ENCODE measurements at regions not wholly inside any gene's neighbourhood (a gene's known extent, or its start where the extent isn't known, plus 50 kb on each side); places are given as distances from the start of the nearest gene placed in this dataset.
"Not testable (repeated sequence)": the region's sequence is repeated elsewhere in the genome, so short reads cannot be mapped to it uniquely, and the experiment has no call there.

DNA sequence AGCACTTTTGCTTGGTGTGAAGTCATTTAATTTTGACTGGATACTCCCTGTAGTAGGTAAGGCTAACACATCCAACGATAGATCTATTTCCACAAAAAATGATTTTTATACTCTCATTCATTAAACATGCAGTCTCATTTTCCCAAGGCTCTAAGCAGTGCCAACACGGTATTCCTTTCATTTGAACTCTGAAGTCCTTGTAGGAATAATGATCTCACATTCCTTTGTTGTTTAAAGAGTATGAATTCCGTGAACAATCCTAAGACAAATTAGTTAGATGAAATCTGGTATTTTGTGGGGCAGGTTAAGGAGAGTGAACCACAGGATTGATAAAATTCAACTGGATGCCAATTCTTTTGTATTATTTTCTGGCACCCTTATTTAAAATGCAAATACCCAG, 66.6 kb downstream of the LACC1 start:
- Histone ChIP-seq H3K4me1 (ENCODE audit: control insufficient read depth in 2 of 3, insufficient read depth in 2 of 3, low read depth in 1 of 3, low read length in 3 of 3) (no peaks in the 10 kb centered on the region), H3K36me3 (ENCODE audit: control insufficient read depth in 2 of 3, insufficient read depth in 3 of 3, low read length in 3 of 3) (no peaks in the 10 kb centered on the region), H3K9ac (ENCODE audit: low read length in 3 of 3) (no peak overlapping the region), H3K27me3 (ENCODE audit: control insufficient read depth, insufficient read depth, low read length) (no peaks in the 10 kb centered on the region), H3K27ac (ENCODE audit: low read depth in 2 of 2, low read length in 2 of 2) (no peak overlapping the region), H3K4me3 (ENCODE audit: low read length in 3 of 3) (no peak overlapping the region), H3K9me3 (ENCODE audit: control insufficient read depth in 2 of 3, insufficient read depth in 1 of 3, low read length in 3 of 3) (peaks cover 0 to 9% (median 0%) of the 10 kb centered on the region in 3 donors)
- intact Hi-C loops (cut with DNase I) = no loop called here
- DNase-seq (no peak), FAIRE-seq (no peak)
- TF ChIP-seq, protein P1, sequence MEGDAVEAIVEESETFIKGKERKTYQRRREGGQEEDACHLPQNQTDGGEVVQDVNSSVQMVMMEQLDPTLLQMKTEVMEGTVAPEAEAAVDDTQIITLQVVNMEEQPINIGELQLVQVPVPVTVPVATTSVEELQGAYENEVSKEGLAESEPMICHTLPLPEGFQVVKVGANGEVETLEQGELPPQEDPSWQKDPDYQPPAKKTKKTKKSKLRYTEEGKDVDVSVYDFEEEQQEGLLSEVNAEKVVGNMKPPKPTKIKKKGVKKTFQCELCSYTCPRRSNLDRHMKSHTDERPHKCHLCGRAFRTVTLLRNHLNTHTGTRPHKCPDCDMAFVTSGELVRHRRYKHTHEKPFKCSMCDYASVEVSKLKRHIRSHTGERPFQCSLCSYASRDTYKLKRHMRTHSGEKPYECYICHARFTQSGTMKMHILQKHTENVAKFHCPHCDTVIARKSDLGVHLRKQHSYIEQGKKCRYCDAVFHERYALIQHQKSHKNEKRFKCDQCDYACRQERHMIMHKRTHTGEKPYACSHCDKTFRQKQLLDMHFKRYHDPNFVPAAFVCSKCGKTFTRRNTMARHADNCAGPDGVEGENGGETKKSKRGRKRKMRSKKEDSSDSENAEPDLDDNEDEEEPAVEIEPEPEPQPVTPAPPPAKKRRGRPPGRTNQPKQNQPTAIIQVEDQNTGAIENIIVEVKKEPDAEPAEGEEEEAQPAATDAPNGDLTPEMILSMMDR (IDR thresholded peaks at IDR 0.05; ENCODE audit: borderline replicate concordance, extremely low read depth, insufficient read depth) = no peak

DNA sequence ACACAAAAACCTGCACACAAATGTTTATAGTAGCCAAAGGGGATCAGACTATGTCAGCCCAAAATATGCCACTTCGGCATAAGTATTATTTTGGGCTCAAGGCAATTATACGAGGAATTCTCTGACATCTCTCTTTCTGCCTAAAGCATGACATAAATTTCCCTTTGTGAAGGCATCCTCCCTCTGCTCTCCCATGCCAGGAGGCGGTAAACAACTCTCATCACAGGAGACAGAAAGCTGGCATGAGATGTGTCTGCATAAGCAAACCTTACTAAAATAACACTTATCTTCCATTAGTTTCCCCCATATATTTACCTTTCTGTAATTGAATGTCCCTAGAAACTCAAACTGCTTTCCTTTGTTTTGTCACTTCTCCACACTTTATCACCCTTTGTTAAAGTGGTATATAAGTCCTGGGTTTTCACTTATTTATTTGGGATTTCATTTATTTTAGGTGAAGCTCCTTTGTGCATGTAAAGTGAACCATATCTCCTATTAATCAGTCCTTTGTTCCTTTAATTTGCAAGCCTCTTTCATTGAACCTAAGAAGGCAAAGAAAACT, 68.3 kb downstream of the LACC1 start:
- Histone ChIP-seq H3K27ac (ENCODE audit: low read depth in 2 of 2, low read length in 2 of 2) (no peak overlapping the region), H3K9ac (ENCODE audit: low read length in 3 of 3) (no peak overlapping the region), H3K4me3 (ENCODE audit: low read length in 3 of 3) (no peak overlapping the region), H3K36me3 (ENCODE audit: control insufficient read depth in 2 of 3, insufficient read depth in 3 of 3, low read length in 3 of 3) (no peaks in the 10 kb centered on the region), H3K9me3 (ENCODE audit: control insufficient read depth in 2 of 3, insufficient read depth in 1 of 3, low read length in 3 of 3) (peaks cover 0 to 9% (median 0%) of the 10 kb centered on the region in 3 donors), H3K27me3 (ENCODE audit: control insufficient read depth, insufficient read depth, low read length) (no peaks in the 10 kb centered on the region), H3K4me1 (ENCODE audit: control insufficient read depth in 2 of 3, insufficient read depth in 2 of 3, low read depth in 1 of 3, low read length in 3 of 3) (no peaks in the 10 kb centered on the region)
- intact Hi-C loops (cut with DNase I) = no loop called here
- no peak for DNase-seq
- TF ChIP-seq, protein P1 (IDR thresholded peaks at IDR 0.05; ENCODE audit: borderline replicate concordance, extremely low read depth, insufficient read depth) = no peak
- no peak for FAIRE-seq

DNA sequence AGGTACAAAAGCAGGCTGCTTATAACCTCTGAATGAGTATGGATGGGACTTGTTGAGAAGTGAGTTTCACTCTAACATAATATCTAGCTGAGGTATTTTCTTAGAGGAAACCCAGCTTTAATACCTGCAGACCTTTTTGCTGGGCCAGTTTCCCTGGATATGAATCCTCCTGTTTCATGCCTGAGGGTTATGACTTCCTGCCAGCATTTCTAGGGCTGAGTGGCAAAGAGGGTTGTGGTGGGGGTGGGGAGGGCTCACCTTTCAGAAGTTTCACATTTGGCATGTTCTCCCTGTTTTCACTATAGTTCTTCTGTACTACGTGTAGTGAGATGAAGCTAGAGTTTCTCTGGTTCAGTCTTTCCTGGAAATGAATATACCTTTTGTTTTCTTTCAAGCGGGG, 73.7 kb downstream of the LACC1 start:
- Histone ChIP-seq H3K4me3 (ENCODE audit: low read length in 3 of 3) (no peak overlapping the region), H3K9ac (ENCODE audit: low read length in 3 of 3) (no peak overlapping the region), H3K27me3 (ENCODE audit: control insufficient read depth, insufficient read depth, low read length) (no peaks in the 10 kb centered on the region), H3K27ac (ENCODE audit: low read depth in 2 of 2, low read length in 2 of 2) (no peak overlapping the region), H3K36me3 (ENCODE audit: control insufficient read depth in 2 of 3, insufficient read depth in 3 of 3, low read length in 3 of 3) (no peaks in the 10 kb centered on the region), H3K9me3 (ENCODE audit: control insufficient read depth in 2 of 3, insufficient read depth in 1 of 3, low read length in 3 of 3) (peaks cover 0 to under 1% (median 0%) of the 10 kb centered on the region in 3 donors), H3K4me1 (ENCODE audit: control insufficient read depth in 2 of 3, insufficient read depth in 2 of 3, low read depth in 1 of 3, low read length in 3 of 3) (no peaks in the 10 kb centered on the region)
- intact Hi-C loops (cut with DNase I) = no loop called here
- FAIRE-seq = no peak
- DNase-seq = no peak
- TF ChIP-seq, protein P1 (IDR thresholded peaks at IDR 0.05; ENCODE audit: borderline replicate concordance, extremely low read depth, insufficient read depth) = no peak

DNA sequence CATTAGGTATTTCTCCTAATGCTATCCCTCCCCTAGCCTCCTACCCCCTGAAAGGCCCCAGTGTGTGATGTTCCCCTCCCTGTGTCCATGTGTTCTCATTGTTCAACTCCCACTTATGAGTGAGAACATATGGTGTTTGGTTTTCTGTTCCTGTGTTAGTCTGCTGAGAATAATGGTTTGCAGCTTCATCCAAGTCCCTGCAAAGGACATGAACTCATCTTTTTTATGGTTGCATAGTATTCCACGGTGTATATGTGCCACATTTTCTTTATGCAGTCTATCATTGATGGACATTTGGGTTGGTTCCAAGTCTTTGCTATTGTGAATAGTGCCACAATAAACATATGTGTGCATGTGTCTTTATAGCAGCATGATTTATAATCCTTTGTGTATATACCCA, 77.3 kb downstream of the LACC1 start:
- intact Hi-C loops (cut with DNase I); H3K9ac ChIP-seq (ENCODE audit: low read length in 3 of 3); H3K9me3 ChIP-seq (ENCODE audit: control insufficient read depth in 2 of 3, insufficient read depth in 1 of 3, low read length in 3 of 3); H3K36me3 ChIP-seq (ENCODE audit: control insufficient read depth in 2 of 3, insufficient read depth in 3 of 3, low read length in 3 of 3); H3K4me1 ChIP-seq (ENCODE audit: control insufficient read depth in 2 of 3, insufficient read depth in 2 of 3, low read depth in 1 of 3, low read length in 3 of 3); DNase-seq; FAIRE-seq; H3K4me3 ChIP-seq (ENCODE audit: low read length in 3 of 3); H3K27me3 ChIP-seq (ENCODE audit: control insufficient read depth, insufficient read depth, low read length); H3K27ac ChIP-seq (ENCODE audit: low read depth in 2 of 2, low read length in 2 of 2): not testable (repeated sequence)

Measured in kidney (tissue), 13 donors.